GM12873 (cell line): ENCODE measurements at regions not wholly inside any gene's neighbourhood (a gene's known extent, or its start where the extent isn't known, plus 50 kb on each side); places are given as distances from the start of the nearest gene placed in this dataset.

Experiments
- CTCF ChIP-seq: IDR thresholded peaks from 2 replicates; pipeline ENCODE4 v1.5.1; 2012; ENCODE audit warnings: low read depth, mild to moderate bottlenecking, moderate library complexity, low read length, control low read depth; ENCODE audit not compliant: insufficient read depth; ENCODE audit errors: missing control alignments

GRCh38 chr12:73951956-73952703 lies 585.5 kb upstream of the ATXN7L3B start:
- TF ChIP-seq CTCF: no peak

GRCh38 chr12:73964641-73965040 lies 573.0 kb upstream of the ATXN7L3B start:
- no peak for TF ChIP-seq CTCF

GRCh38 chr12:73973486-73973885 lies 564.1 kb upstream of the ATXN7L3B start:
- TF ChIP-seq CTCF: no peak

- TF ChIP-seq CTCF: no peak
Measured at GRCh38 chr12:73984552-73984951, 553.1 kb upstream of the ATXN7L3B start.

- TF ChIP-seq CTCF: no peak
Measured at GRCh38 chr12:73991138-73991537, 546.5 kb upstream of the ATXN7L3B start.

GRCh38 chr12:73998894-73999293 lies 538.7 kb upstream of the ATXN7L3B start:
- TF ChIP-seq CTCF: no peak

GRCh38 chr12:74015118-74015517 lies 522.5 kb upstream of the ATXN7L3B start:
- no peak for TF ChIP-seq CTCF
